ENCODE measurements at regions not wholly inside any gene's neighbourhood (a gene's known extent, or its start where the extent isn't known, plus 50 kb on each side); places are given as distances from the start of the nearest gene placed in this dataset.

DNA sequence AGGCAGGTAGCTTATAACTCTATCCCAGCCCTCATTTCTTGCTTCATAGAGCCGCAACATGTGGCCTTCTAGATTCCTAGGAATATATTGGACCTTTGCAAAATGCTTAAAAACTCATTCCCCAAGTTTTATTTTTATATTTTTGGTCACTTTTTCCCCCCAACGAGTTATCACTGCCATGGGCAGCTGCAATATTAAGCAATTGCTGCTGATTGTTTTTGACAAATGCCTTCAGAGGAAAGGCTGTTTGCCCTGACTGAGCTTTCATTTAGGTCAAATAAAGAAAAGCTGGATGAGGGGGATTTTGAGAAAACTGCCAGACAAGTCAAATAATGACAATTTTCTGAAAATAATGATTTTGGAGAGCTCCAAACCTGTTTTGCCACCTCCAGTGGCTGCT is 976.9 kb upstream of the MBL2 start:
- Mint-ChIP-seq H3K4me3 (no peak overlapping the region), H3K36me3 (no peaks in the 10 kb centered on the region), H3K27ac (no peak overlapping the region), H3K27me3 (no peaks in the 10 kb centered on the region), H3K4me1 (peaks cover 0 to 1% (median 0%) of the 10 kb centered on the region in 4 donors), H3K9me3 (peaks cover 0 to 22% (median 9%) of the 10 kb centered on the region in 8 donors)
- POLR2A ChIA-PET (ENCODE audit: partially characterized antibody): no interaction called here
- Histone ChIP-seq H3K4me3 (ENCODE audit: low read length in 2 of 2) (no peak overlapping the region), H3K9me3 (ENCODE audit: control insufficient read depth in 1 of 2, low read length in 2 of 2) (peaks cover 0 to 3% of the 10 kb centered on the region in 2 donors), H3K27ac (ENCODE audit: low read depth, low read length) (no peak overlapping the region), H3K4me1 (ENCODE audit: insufficient read depth, low read length) (no peaks in the 10 kb centered on the region), H3K36me3 (ENCODE audit: insufficient read depth, low read length) (no peaks in the 10 kb centered on the region), H3K27me3 (ENCODE audit: insufficient read depth, low read length) (no peaks in the 10 kb centered on the region)
- CTCF ChIA-PET (ENCODE audit: partially characterized antibody): no interaction called here
- no peak for DNase-seq
- intact Hi-C loops (cut with micrococcal nuclease): no loop called here

DNA sequence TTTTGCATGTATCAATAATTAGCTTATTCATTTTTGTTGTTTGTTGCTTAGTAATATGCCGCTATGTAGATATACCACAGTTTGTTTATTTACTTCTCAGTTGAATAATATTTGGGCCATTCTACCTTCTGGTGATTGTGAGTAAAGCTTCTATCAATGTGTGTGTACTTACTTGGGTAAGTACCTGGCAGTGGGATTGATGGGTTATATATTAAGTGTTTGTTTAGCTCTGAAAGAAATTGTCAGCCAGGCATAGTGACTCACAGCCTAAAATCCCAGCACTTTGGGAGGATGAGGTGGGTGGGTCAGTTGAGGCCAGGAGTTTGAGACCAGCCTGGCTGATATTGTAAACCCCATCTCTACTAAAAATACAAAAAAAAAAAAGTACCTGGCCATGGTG is 975.7 kb upstream of the MBL2 start:
- ChIA-PET POLR2A (ENCODE audit: partially characterized antibody) (no interaction called here), CTCF (ENCODE audit: partially characterized antibody) (no interaction called here)
- H3K36me3 Mint-ChIP-seq: no peaks in the 10 kb centered on the region
- H3K9me3 Mint-ChIP-seq: peaks cover 0 to 26% (median 13%) of the 10 kb centered on the region in 8 donors
- H3K27ac Mint-ChIP-seq: no peak overlapping the region
- DNase-seq: no peak
- no peaks in the 10 kb centered on the region for H3K27me3 Mint-ChIP-seq
- no peak overlapping the region for H3K27ac ChIP-seq (ENCODE audit: low read depth, low read length)
- no peaks in the 10 kb centered on the region for H3K36me3 ChIP-seq (ENCODE audit: insufficient read depth, low read length)
- intact Hi-C loops (cut with micrococcal nuclease): no loop called here
- H3K4me3 ChIP-seq (ENCODE audit: low read length in 2 of 2): no peak overlapping the region
- no peaks in the 10 kb centered on the region for H3K4me1 ChIP-seq (ENCODE audit: insufficient read depth, low read length)
- H3K9me3 ChIP-seq (ENCODE audit: control insufficient read depth in 1 of 2, low read length in 2 of 2): peaks cover 0 to 4% of the 10 kb centered on the region in 2 donors
- no peaks in the 10 kb centered on the region for H3K27me3 ChIP-seq (ENCODE audit: insufficient read depth, low read length)
- H3K4me3 Mint-ChIP-seq: no peak overlapping the region
- peaks cover 0 to 1% (median 0%) of the 10 kb centered on the region in 4 donors for H3K4me1 Mint-ChIP-seq

DNA sequence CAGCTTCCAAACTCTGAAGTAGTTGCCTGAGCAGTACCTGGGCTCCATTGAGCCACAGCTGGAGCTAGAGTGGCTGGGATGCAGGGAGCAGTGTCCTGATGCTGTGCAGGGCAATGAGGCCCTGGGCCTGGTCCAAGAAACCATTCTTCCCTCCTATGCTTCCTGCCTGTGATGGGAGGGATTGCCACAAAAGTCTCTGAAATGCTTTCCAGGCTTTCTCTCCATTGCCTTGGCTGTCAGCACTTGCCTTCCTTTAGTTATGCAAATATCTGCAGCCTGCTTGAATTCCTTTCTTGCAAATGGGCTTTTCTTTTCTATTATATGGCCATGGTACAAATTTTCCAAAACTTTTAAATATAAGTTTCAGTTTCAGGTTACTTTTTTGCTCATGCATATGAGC is 972.2 kb upstream of the MBL2 start:
- Histone ChIP-seq H3K36me3 (ENCODE audit: insufficient read depth, low read length) (no peaks in the 10 kb centered on the region), H3K4me1 (ENCODE audit: insufficient read depth, low read length) (no peaks in the 10 kb centered on the region), H3K27me3 (ENCODE audit: insufficient read depth, low read length) (no peaks in the 10 kb centered on the region), H3K9me3 (ENCODE audit: control insufficient read depth in 1 of 2, low read length in 2 of 2) (peaks cover 0 to 4% of the 10 kb centered on the region in 2 donors), H3K27ac (ENCODE audit: low read depth, low read length) (no peak overlapping the region), H3K4me3 (ENCODE audit: low read length in 2 of 2) (no peak overlapping the region)
- DNase-seq: no peak
- H3K9me3 Mint-ChIP-seq: peaks cover 0 to 27% (median 14%) of the 10 kb centered on the region in 8 donors
- ChIA-PET POLR2A (ENCODE audit: partially characterized antibody) (no interaction called here), CTCF (ENCODE audit: partially characterized antibody) (no interaction called here)
- no peak overlapping the region for H3K4me3 Mint-ChIP-seq
- intact Hi-C loops (cut with micrococcal nuclease): no loop called here
- no peaks in the 10 kb centered on the region for H3K36me3 Mint-ChIP-seq
- no peak overlapping the region for H3K27ac Mint-ChIP-seq
- no peaks in the 10 kb centered on the region for H3K27me3 Mint-ChIP-seq
- H3K4me1 Mint-ChIP-seq: peaks cover 0 to 1% (median 0%) of the 10 kb centered on the region in 4 donors

DNA sequence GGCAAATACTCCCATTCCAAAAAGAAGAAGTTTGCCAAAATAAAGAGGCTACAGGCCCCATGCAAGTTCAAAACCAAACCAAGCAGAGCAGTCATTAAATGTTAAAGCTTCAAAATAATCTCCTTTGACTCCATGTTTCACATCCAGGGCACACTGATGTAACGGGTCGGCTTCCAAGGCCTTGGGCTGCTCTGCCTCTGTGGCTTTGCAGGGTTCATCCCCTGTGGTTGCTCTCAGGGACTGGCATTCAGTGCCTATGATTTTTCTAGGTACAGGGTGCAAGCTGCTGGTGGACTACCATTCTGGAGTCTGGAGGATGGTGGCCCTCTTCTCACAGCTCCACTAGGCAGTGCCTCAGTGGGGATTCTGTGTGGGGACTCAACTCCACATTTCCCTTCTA is 971.6 kb upstream of the MBL2 start:
- H3K9me3 ChIP-seq (ENCODE audit: control insufficient read depth in 1 of 2, low read length in 2 of 2): peaks cover 0 to 4% of the 10 kb centered on the region in 2 donors
- CTCF ChIA-PET (ENCODE audit: partially characterized antibody): no interaction called here
- H3K4me3 ChIP-seq (ENCODE audit: low read length in 2 of 2): no peak overlapping the region
- Mint-ChIP-seq H3K27me3 (no peaks in the 10 kb centered on the region), H3K36me3 (no peaks in the 10 kb centered on the region), H3K4me1 (peaks cover 0 to 1% (median 0%) of the 10 kb centered on the region in 4 donors), H3K9me3 (peaks cover 0 to 23% (median 14%) of the 10 kb centered on the region in 8 donors), H3K4me3 (no peak overlapping the region), H3K27ac (no peak overlapping the region)
- H3K4me1 ChIP-seq (ENCODE audit: insufficient read depth, low read length): no peaks in the 10 kb centered on the region
- intact Hi-C loops (cut with micrococcal nuclease): no loop called here
- DNase-seq: no peak
- no peak overlapping the region for H3K27ac ChIP-seq (ENCODE audit: low read depth, low read length)
- H3K36me3 ChIP-seq (ENCODE audit: insufficient read depth, low read length): no peaks in the 10 kb centered on the region
- no peaks in the 10 kb centered on the region for H3K27me3 ChIP-seq (ENCODE audit: insufficient read depth, low read length)
- POLR2A ChIA-PET (ENCODE audit: partially characterized antibody): no interaction called here

DNA sequence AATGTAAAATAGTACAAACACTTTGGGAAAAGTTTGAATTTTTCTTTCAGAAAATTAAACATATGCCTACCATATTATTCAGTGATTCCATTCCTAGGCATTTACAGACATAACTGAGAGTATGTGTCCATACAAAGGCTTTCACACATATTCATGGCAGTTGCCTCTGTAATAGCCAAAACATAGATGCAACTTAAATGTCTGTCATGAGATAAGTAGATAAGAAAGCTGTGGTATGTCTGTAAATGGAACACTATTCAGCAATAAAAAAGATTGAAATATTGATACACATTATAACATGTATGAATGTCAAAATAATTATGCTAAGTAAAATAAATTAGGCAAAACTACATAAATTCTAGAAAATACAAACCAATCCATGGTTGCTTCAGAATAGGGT is 964.5 kb upstream of the MBL2 start:
- Histone ChIP-seq H3K4me3 (ENCODE audit: low read length in 2 of 2) (no peak overlapping the region), H3K4me1 (ENCODE audit: insufficient read depth, low read length) (no peaks in the 10 kb centered on the region), H3K9me3 (ENCODE audit: control insufficient read depth in 1 of 2, low read length in 2 of 2) (no peaks in the 10 kb centered on the region), H3K27ac (ENCODE audit: low read depth, low read length) (no peak overlapping the region), H3K36me3 (ENCODE audit: insufficient read depth, low read length) (no peaks in the 10 kb centered on the region), H3K27me3 (ENCODE audit: insufficient read depth, low read length) (no peaks in the 10 kb centered on the region)
- ChIA-PET POLR2A (ENCODE audit: partially characterized antibody) (no interaction called here), CTCF (ENCODE audit: partially characterized antibody) (no interaction called here)
- intact Hi-C loops (cut with micrococcal nuclease): no loop called here
- H3K9me3 Mint-ChIP-seq: peaks cover 0 to 11% (median 6%) of the 10 kb centered on the region in 8 donors
- no peaks in the 10 kb centered on the region for H3K4me1 Mint-ChIP-seq
- no peak overlapping the region for H3K4me3 Mint-ChIP-seq
- DNase-seq: no peak
- no peaks in the 10 kb centered on the region for H3K36me3 Mint-ChIP-seq
- H3K27me3 Mint-ChIP-seq: no peaks in the 10 kb centered on the region
- no peak overlapping the region for H3K27ac Mint-ChIP-seq

DNA sequence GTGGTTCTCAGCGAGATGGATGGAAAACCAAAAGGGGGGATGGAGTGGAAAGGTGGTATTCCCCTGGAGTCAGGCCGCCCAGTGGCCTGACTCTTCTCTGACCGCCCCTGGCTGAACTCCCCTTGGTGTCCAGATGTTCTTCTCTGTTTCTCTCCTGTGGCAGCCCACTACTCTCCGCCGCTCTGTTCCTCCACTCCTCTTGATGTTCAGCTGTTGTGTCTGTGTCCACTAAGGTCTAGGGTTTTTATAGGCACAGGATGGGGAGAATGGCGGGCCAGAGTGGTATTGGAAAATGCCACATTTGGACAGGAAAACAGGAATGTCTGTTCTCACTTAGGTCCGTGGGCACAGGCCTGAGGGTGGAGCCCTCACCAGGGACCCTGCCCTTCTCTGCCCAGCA is 954.3 kb upstream of the MBL2 start:
- no peak overlapping the region for H3K4me3 Mint-ChIP-seq
- CTCF ChIA-PET (ENCODE audit: partially characterized antibody): no interaction called here
- intact Hi-C loops (cut with micrococcal nuclease): no loop called here
- no peaks in the 10 kb centered on the region for H3K36me3 Mint-ChIP-seq
- no peaks in the 10 kb centered on the region for H3K9me3 ChIP-seq (ENCODE audit: control insufficient read depth in 1 of 2, low read length in 2 of 2)
- H3K9me3 Mint-ChIP-seq: peaks cover 5 to 29% (median 15%) of the 10 kb centered on the region in 8 donors
- no peaks in the 10 kb centered on the region for H3K4me1 ChIP-seq (ENCODE audit: insufficient read depth, low read length)
- no peak overlapping the region for H3K4me3 ChIP-seq (ENCODE audit: low read length in 2 of 2)
- no peaks in the 10 kb centered on the region for H3K27me3 Mint-ChIP-seq
- no peaks in the 10 kb centered on the region for H3K36me3 ChIP-seq (ENCODE audit: insufficient read depth, low read length)
- POLR2A ChIA-PET (ENCODE audit: partially characterized antibody): no interaction called here
- DNase-seq: no peak
- H3K27ac Mint-ChIP-seq: no peak overlapping the region
- no peaks in the 10 kb centered on the region for H3K4me1 Mint-ChIP-seq
- no peak overlapping the region for H3K27ac ChIP-seq (ENCODE audit: low read depth, low read length)
- H3K27me3 ChIP-seq (ENCODE audit: insufficient read depth, low read length): no peaks in the 10 kb centered on the region

DNA sequence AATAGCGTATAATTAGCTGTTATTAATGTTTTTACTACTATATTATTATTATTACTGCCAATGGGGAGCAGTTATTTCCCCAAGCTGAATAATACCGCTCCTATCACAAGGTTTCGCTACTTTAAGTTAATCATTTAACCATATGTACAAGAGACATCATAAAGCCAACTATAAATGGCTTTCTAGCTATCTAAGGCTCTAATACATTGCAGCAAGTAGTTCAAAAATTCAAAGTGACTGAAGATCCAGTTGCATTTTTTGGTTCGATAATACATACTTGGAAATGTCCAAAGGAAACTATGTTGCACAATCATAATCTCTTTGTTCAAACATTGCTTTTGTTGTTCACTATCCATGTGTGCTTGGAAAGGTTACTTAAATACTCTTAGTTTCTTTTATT is 952.0 kb upstream of the MBL2 start:
- intact Hi-C loops (cut with micrococcal nuclease): no loop called here
- CTCF ChIA-PET (ENCODE audit: partially characterized antibody): no interaction called here

DNA sequence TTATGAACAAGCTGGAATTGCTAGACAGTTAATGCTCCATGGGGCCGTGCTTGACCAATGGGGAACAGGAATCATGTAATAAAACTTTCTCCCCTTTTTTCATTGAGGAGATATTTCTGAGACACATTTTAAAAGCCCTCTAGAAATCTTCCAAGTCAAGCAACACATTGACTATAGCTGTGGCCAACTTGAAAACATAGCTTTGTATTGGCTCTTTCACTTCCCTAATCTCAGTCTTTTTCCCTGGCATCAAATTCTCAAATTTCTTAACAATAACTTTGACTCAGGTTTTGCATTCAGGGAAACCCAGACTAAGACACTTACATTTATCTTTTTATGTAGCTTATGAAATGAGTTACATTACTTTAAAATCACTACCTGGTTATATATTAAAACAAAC is 947.1 kb upstream of the MBL2 start:
- no peaks in the 10 kb centered on the region for H3K4me1 Mint-ChIP-seq
- no peak overlapping the region for H3K27ac ChIP-seq (ENCODE audit: low read depth, low read length)
- no peak overlapping the region for H3K4me3 Mint-ChIP-seq
- intact Hi-C loops (cut with micrococcal nuclease): no loop called here
- H3K9me3 Mint-ChIP-seq: peaks cover 2 to 10% (median 6%) of the 10 kb centered on the region in 8 donors
- H3K36me3 ChIP-seq (ENCODE audit: insufficient read depth, low read length): no peaks in the 10 kb centered on the region
- H3K27me3 ChIP-seq (ENCODE audit: insufficient read depth, low read length): no peaks in the 10 kb centered on the region
- POLR2A ChIA-PET (ENCODE audit: partially characterized antibody): no interaction called here
- DNase-seq: no peak
- H3K36me3 Mint-ChIP-seq: no peaks in the 10 kb centered on the region
- H3K4me3 ChIP-seq (ENCODE audit: low read length in 2 of 2): no peak overlapping the region
- no peaks in the 10 kb centered on the region for H3K27me3 Mint-ChIP-seq
- no peaks in the 10 kb centered on the region for H3K9me3 ChIP-seq (ENCODE audit: control insufficient read depth in 1 of 2, low read length in 2 of 2)
- H3K4me1 ChIP-seq (ENCODE audit: insufficient read depth, low read length): no peaks in the 10 kb centered on the region
- CTCF ChIA-PET (ENCODE audit: partially characterized antibody): no interaction called here
- H3K27ac Mint-ChIP-seq: no peak overlapping the region

More for the DNA sequence above, 952.0 kb upstream of the MBL2 start:
- no peak for DNase-seq
- Histone ChIP-seq H3K27me3 (ENCODE audit: insufficient read depth, low read length) (no peaks in the 10 kb centered on the region), H3K36me3 (ENCODE audit: insufficient read depth, low read length) (no peaks in the 10 kb centered on the region), H3K27ac (ENCODE audit: low read depth, low read length) (no peak overlapping the region), H3K4me3 (ENCODE audit: low read length in 2 of 2) (no peak overlapping the region), H3K4me1 (ENCODE audit: insufficient read depth, low read length) (no peaks in the 10 kb centered on the region), H3K9me3 (ENCODE audit: control insufficient read depth in 1 of 2, low read length in 2 of 2) (no peaks in the 10 kb centered on the region)
- Mint-ChIP-seq H3K9me3 (peaks cover 5 to 20% (median 8%) of the 10 kb centered on the region in 8 donors), H3K4me3 (no peak overlapping the region), H3K4me1 (no peaks in the 10 kb centered on the region), H3K27me3 (no peaks in the 10 kb centered on the region), H3K27ac (no peak overlapping the region), H3K36me3 (no peaks in the 10 kb centered on the region)
- POLR2A ChIA-PET (ENCODE audit: partially characterized antibody): no interaction called here

Data from CD4-positive, alpha-beta memory T cell (primary cell).